NCI-H748 (cell line): ENCODE measurements at regions not wholly inside any gene's neighbourhood (a gene's known extent, or its start where the extent isn't known, plus 50 kb on each side); places are given as distances from the start of the nearest gene placed in this dataset.
"Not testable (repeated sequence)": the region's sequence is repeated elsewhere in the genome, so short reads cannot be mapped to it uniquely, and the experiment has no call there.

ENCODE experiments used
- DNase-seq: peaks from one replicate; lab custom pipeline; 2025; ENCODE audit not compliant: unreplicated experiment; lab: John Stamatoyannopoulos, UW

- DNase-seq: peak; percentile 13
Measured at GRCh38 chr2:77834360-77835002, 312.3 kb upstream of the LRRTM4 start.

GRCh38 chr2:77838441-77838840 lies 316.3 kb upstream of the LRRTM4 start:
- DNase-seq: no peak

- DNase-seq: no peak
Measured at GRCh38 chr2:77839102-77839501, 316.9 kb upstream of the LRRTM4 start.

DNA sequence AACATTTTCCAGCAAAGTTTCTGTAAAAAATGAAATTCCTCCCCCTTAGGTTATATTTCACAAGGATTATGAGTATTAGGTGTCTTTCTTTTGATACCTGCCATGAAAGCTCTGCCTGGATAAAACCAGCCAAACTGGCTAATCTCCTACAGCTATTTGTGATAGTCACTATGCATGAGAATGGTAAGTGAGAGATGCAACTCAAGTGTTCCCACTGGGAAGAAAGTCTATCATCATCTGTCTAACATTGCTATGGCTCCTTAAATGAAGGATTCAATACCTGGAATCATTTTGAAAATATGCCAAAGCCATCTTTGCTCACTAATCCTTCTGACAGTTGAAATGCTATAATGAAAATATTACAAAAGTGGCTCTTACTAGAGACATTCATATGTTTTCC lies 339.9 kb upstream of the LRRTM4 start:
- DNase-seq: no peak

- no peak for DNase-seq
Measured at GRCh38 chr2:77864426-77864825, 342.2 kb upstream of the LRRTM4 start.

- no peak for DNase-seq
Measured at GRCh38 chr2:77866661-77867060, 344.5 kb upstream of the LRRTM4 start.

DNA sequence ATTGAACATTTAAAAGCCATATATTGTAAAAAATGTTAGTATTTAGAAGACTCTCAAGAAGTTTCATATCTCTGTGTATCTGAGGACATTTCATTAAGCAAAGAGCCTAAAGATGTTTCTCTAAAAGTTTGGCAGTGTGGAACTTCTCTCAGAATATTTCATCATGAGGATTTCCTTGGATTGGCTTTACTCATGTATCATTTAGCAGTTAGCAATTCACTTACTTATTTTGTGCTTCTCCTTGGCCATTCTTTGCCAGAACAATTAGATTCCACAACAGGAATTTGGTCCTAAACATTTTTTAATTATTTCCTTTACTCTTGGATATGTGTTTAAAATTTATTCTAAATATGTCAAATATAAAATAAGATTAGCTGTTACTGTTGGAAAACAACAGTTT lies 345.0 kb upstream of the LRRTM4 start:
- no peak for DNase-seq

GRCh38 chr2:77873506-77873905 lies 351.3 kb upstream of the LRRTM4 start:
- no peak for DNase-seq

GRCh38 chr2:77900211-77900610 lies 378.0 kb upstream of the LRRTM4 start:
- not testable (repeated sequence) for DNase-seq

DNA sequence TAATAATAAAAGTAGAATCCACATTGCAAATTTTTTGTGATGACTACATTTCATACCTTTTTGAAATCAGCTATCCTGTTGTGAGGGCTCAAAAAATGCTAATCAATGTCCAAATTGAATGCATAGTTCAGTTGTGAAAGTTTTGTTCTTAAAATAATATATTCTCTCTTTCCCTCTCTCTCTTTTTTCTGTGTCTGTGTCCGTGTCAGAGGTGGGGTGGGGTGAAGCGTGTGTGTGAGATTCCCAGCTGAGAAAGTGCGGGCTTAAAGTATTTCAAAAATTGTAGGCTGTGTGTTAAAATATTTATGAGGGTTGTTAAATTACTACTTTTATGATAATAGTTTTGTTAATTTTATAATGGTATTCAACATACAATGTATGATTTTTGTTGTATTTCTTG lies 388.0 kb upstream of the LRRTM4 start:
- no peak for DNase-seq

GRCh38 chr2:77920838-77921366 lies 398.7 kb upstream of the LRRTM4 start:
- no peak for DNase-seq

DNA sequence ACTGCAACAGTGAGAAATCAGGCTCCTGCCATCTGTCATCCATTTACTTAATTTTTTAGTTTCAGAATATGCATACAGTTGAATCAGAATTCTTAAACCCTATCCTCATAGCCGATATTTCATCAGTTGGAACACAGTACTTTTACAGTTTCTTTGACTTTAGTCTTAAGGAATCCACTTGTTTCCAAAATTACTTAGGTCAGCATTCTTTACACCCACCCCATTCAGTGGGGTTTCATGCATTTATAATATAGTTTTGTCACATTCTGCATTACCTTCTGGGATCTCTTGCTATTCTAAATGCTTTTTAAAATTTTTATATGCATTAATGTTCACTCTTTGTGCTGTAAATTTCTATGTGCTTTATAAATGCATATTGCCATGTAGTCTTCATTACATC lies 400.4 kb upstream of the LRRTM4 start:
- no peak for DNase-seq

DNA sequence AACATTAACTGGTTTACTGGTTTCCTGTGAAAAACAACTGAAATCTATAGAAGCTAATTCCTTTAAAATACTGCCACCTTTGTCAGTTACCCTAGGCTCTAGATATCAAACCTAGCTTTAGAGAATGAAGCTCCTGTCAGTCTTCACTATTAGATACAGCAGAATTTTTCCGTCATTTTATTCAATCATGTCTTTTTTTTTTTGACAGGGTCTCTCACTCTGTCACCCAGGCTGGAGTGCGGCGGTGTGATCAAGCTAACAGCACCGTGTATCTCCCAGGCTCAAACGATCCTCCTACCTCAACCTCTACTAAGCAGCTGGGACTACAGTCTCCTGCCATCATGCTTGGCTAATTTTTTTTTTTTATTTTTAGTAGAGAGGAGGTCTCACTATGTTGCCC lies 415.2 kb upstream of the LRRTM4 start:
- DNase-seq: no peak

- DNase-seq: no peak
Measured at GRCh38 chr2:77938462-77938861, 416.3 kb upstream of the LRRTM4 start.

DNA sequence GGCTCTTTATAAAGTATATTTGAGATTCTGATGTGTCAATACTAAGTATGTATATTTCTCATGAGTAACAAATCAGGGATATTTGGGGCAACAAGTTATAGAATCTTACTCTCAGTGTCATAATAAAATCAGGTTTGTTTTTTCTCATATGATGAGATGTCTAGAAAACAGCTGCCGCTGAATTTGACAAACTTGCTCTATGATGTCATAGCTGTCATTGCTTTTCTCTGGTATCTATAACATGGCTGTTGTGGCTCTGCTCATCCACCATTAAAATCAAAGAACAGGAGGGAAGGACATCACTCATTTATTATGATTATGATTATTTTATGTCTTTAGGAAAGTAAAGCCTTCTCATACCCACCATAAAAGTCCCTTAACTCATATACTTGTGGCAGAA lies 417.2 kb upstream of the LRRTM4 start:
- no peak for DNase-seq

GRCh38 chr2:77939801-77940200 lies 417.6 kb upstream of the LRRTM4 start:
- no peak for DNase-seq

DNA sequence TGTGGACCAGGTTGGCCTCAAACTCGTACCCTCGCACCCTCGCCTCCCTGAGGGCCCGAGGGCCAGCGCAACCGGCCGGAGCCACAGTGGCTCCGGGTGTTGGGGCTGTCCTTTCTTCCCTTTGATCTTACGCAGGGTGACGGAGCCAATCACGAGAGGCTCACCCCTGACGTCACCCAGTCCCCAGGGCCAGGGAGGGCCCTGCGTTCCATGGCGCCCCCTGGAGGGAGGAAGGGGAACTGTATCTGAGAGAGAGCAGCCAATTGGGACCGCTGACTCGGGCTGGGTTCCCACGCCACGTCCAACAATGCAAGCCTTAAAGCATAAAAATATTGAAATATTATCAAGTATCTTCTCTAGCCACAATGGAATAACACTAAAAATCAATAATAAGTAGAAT lies 432.8 kb upstream of the LRRTM4 start:
- DNase-seq: no peak

GRCh38 chr2:77962943-77963342 lies 440.8 kb upstream of the LRRTM4 start:
- DNase-seq: no peak

DNA sequence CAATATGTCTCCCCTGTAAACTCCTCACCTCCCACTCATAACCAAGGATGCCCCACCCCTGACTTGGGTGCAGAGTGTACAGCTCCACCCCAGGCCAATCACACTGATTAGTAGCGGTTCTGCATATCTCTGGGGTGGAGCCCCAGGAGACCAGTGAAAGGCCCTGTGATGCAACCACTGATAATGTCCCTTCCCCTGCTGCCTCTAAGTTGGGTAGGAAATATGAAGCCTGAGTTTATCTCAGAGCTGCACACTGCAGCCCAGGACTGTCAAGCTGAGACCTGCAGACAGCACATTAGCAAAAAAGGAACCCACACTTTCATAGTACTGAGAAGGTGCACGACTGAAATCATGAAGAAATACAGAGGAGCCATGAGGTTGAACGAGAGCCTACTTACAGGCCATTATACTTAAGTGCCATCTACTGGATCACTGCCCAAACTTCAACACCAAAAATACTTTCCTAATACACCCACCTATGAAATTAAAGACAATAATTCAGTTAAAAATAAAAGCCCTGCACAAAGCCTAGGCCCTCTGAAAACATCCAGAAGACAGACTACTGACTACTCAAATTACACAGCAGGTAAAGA lies 455.4 kb upstream of the LRRTM4 start:
- DNase-seq: peak; percentile 34

- no peak for DNase-seq
Measured at GRCh38 chr2:77995161-77995560, 473.0 kb upstream of the LRRTM4 start.

- no peak for DNase-seq
Measured at GRCh38 chr2:77999376-77999775, 477.2 kb upstream of the LRRTM4 start.

- no peak for DNase-seq
Measured at GRCh38 chr2:78009289-78009688, 487.1 kb upstream of the LRRTM4 start.

DNA sequence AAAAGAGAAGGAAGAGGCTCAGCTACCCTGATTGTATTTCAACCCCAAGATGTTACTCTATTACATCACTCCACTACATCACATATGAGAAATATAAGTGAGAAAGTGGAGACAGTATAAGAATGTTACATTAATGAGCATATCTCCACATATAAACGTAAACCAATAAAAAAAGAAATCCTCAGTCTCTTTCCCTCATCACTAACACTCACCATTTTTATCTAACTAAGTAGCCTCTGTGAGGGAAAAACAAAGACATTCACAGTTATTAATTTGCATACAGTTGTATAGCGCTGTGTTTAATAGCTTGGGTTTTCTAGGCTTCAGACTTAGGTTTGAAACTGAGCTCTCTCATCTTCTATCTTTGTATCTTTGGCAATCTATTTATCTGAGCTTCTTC lies 489.1 kb upstream of the LRRTM4 start:
- no peak for DNase-seq
